ENCODE measurements at regions not wholly inside any gene's neighbourhood (a gene's known extent, or its start where the extent isn't known, plus 50 kb on each side); places are given as distances from the start of the nearest gene placed in this dataset.

DNA sequence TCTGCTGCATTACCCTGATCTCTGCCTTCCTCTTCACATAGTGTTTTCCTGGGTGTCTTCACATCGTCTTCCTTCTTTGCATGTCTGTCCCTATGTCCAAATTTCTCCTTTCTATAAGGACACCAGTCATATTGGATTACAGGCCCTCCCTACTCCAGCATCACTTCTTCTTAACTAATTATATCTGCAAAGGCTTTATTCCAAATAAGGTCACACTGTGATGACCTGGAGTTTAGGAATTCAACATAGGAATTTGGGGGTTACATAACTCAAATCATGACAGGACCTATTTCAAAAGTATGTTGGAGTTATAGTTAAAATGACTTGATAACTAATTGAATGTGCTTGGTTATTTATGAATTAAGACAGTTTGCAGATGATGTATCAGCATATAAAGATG is 490.5 kb upstream of the ERCC4 start:
- TF ChIP-seq, protein P1, sequence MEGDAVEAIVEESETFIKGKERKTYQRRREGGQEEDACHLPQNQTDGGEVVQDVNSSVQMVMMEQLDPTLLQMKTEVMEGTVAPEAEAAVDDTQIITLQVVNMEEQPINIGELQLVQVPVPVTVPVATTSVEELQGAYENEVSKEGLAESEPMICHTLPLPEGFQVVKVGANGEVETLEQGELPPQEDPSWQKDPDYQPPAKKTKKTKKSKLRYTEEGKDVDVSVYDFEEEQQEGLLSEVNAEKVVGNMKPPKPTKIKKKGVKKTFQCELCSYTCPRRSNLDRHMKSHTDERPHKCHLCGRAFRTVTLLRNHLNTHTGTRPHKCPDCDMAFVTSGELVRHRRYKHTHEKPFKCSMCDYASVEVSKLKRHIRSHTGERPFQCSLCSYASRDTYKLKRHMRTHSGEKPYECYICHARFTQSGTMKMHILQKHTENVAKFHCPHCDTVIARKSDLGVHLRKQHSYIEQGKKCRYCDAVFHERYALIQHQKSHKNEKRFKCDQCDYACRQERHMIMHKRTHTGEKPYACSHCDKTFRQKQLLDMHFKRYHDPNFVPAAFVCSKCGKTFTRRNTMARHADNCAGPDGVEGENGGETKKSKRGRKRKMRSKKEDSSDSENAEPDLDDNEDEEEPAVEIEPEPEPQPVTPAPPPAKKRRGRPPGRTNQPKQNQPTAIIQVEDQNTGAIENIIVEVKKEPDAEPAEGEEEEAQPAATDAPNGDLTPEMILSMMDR (IDR thresholded peaks at IDR 0.05), result no peak
- no peak for TF ChIP-seq ZFX (IDR thresholded peaks at IDR 0.05; ENCODE audit: borderline replicate concordance)

Data from 22Rv1 (cell line).